GM12873 (cell line): ENCODE measurements at regions not wholly inside any gene's neighbourhood (a gene's known extent, or its start where the extent isn't known, plus 50 kb on each side); places are given as distances from the start of the nearest gene placed in this dataset.

Experiments used
- CTCF ChIP-seq: IDR thresholded peaks from 2 replicates; pipeline ENCODE4 v1.5.1; 2012; ENCODE audit warnings: low read depth, mild to moderate bottlenecking, moderate library complexity, low read length, control low read depth; ENCODE audit not compliant: insufficient read depth; ENCODE audit errors: missing control alignments

DNA sequence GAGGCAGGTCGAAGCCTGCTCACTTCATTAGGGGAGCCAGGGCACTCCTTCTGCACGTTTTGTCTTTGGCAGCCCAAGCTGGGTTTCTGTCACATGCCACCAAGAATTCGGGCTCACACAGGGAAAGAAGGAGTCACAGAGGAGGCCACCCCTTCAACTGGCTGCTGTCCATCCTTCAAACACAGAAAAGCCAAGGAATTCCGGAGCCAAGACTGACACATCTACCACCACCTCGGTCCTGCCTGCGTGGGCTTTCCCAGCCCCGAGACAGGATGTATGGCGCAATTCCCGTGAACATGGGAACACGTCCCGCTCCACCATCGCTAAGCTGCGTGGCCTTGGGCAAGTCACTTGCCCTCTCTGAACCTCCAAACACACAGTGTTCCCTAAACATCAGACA lies 70.4 kb downstream of the NCOR2 start:
- TF ChIP-seq CTCF: no peak

DNA sequence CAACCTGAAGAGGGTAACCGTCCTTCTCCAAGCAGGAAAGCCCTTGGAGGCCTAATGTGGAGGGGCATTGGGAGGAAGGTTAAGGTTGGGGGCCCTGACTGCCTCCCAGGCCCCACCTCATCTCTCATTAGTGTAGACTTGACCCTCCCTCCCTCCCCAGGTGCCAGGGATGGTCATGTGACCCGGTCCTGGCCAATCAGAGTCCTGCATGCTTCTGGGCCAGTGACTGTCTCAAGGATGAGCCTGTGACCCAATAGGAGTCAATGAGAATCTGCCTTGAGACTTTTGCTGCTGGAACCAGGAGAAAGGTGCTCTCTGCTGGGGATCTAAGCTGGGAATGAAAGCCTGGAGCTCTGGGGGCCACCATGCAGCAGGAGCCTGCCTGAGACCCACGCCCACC lies 70.8 kb downstream of the NCOR2 start:
- no peak for TF ChIP-seq CTCF

GRCh38 chr12:124495194-124495983 lies 72.0 kb downstream of the NCOR2 start:
- no peak for TF ChIP-seq CTCF

GRCh38 chr12:124494751-124495129 lies 72.7 kb downstream of the NCOR2 start:
- no peak for TF ChIP-seq CTCF

DNA sequence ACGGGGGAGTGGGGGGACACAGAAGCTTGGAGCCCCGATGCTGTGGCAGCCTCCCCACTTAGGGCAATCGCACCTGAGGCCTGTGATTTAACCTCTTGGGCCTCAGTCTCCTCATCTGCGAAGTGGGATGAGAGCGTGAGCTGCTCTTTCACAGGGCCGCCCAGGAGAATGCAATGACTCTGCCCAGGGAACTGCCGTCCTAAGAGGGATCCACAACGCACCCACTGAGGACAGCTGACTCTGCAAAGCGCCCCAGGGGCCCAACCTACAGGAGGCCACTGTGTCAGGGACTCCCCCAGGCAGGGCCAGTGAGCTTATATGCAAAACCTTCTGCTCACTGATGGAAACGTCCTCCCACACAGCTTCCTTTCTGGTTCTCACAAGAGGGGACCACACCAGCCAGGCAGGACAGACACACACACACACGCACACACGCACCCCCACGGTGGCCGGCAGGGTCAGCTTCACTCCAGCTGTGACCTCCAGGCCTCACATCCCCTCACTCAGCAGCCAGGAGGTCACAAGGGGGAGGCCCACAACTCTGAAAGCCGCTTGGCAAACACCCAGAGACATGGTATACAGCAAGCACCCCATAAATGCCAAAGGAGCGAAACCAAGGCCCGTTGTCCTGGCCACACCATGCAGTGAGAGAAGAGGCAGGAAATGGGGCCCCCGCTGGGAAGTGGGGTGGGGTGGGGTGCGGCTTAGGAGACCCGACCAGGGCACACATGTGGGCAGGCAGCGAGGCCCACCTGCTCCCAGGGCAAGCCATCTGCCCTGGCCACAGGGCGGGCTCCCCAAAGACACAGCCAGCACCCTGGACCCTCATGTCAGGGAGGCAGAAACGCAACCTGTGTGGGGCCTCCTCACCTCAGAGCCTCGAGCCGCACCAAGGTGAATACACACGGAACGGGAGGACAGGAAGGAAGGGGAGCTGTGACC lies 73.3 kb downstream of the NCOR2 start:
- no peak for TF ChIP-seq CTCF

- no peak for TF ChIP-seq CTCF
Measured at GRCh38 chr12:124492879-124493808, 74.3 kb downstream of the NCOR2 start.

DNA sequence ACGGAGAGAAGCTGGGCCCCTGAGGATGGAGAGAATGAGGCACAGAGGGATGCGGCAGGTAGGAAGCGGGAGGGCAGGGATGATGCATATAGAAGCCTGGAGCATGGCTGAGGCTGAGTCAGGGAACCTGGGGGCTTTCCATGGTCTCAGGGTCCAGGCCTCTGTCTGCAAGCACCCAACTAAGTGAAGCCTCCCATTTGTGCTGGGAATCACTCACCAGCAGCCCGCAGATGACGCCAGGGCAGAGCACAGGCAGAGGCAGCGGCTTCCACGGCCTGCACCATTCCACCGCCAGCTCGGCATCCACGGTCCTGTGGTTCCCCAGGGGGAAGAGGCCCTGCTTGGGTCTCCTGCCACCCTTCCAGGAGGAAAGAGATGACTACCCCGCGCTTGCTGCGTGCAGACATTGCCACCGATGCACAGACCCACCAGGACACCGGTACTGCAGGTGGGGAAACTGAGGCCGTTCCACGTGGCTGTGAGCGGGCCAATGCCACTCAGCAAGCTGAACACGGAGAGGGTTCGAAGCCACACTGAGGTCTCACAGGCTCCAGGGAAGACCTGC lies 75.5 kb downstream of the NCOR2 start:
- no peak for TF ChIP-seq CTCF
